NCI-H1417 (cell line): ENCODE measurements at regions not wholly inside any gene's neighbourhood (a gene's known extent, or its start where the extent isn't known, plus 50 kb on each side); places are given as distances from the start of the nearest gene placed in this dataset.

ENCODE experiments used
- DNase-seq, 3 experiments: peaks; one replicate each; lab custom pipeline; 2025; lab: John Stamatoyannopoulos, UW

GRCh38 chr14:49999146-49999761 is 106.4 kb downstream of the ARF6 start:
- DNase-seq, result no peak

- DNase-seq, result no peak
Measured at GRCh38 chr14:49999826-50000379, 107.0 kb downstream of the ARF6 start.

GRCh38 chr14:50000380-50001150 is 107.7 kb downstream of the ARF6 start:
- peak in 2 of 3 experiments; percentile 40 to 81 for DNase-seq

DNA sequence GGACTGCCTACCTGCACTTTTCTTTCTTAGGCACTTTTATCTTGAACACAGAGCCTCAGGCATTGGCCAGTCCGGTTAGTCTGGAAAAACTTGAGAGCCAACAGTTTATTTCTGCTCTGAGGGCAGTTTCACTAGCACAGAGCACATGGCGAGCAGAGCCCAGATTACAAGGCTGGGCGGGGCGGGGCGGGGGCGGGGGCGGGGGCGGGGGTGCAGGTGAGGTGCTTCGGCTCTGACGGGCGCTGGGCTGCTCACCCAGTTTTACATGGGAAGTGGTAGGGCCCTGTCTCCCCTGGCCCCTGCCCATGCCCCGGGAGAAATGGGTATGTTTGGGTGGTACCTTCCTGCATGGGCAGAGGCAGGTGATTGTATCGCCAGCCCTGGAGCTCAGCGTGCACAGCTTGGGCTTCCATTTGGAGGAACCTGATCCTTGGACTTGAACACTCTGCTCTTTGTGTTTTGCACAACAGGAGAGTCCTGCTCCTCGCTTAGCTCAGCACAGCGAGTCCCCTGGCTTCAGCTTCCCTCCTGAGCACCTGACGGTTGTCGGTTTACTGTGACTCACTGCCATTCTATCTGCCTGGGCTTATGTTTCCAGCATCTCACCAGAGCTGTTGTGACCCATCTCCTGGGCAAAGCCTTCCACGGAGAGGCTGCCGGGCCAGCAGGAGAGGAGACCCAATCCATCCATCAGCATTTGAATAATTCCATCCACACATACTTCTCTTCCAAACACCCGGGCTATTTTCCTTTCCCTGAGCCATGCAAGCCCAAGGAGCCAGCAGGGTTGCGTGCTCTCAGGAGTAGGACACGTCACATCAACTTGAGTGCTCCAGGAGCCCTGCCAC is 108.5 kb downstream of the ARF6 start:
- peak; percentile 39 to 66 (median 55) for DNase-seq

DNA sequence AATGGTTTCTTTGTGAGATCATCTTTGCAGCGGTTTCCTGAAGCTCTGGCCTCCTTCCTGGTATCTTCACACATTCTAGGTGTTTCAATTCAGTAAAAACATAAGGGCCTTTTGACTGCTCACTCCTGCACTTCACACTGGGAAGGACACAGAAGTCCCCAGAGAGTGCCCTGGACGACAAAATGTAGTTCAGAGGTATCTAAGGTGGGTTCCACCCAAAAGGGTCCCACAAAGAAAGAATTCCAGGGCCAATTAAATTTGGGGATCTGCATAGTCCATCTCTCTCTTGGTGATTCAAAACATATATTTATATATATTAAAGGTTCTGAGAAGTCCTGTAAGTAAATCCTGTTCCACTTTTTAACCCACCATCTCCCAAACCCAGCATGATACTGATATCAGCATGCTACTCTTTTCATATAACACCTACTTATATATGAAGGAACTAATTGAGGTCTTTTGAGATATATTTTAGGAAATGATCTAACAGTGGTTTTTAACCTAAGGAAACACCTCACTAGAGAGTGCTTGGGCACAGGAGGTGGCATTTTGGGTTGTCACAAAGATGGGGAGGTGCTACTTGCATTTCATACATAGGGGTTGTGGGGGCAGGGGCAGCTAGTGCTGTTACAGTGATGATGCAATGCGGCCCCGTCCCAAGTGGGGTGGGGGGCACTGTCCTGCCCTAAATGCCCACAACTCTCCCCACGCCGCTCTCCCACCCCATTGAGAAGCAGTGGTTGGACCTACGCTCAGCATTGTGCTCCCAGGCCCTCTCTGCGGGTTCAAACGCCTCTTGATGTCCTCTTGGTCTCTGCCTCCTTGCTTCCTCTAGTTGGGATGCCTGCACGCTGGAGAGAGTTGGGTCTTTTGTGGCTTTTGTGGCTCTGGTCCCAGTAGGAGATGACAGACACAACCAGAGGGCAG is 109.4 kb downstream of the ARF6 start:
- DNase-seq, result peak in 1 of 3 experiments; percentile 66

DNA sequence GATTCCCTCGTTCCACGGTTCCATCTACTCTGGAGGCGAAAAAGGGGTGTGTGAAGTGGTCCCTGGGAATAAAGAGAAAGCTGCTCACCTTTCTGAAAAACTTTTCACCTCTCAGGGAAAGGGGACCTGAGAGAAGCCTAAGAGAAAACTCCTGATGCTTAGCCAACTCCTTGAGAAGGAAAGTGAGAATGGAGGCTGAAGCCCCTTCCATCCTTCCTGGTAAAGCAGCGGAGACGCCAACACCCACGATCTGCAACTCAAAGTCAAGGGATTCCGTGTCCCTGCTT is 110.0 kb downstream of the ARF6 start:
- DNase-seq, result no peak

GRCh38 chr14:50003213-50004021 is 110.5 kb downstream of the ARF6 start:
- DNase-seq, result peak; percentile 60 to 89 (median 88)

GRCh38 chr14:50006141-50006540 is 110.2 kb downstream of the VCPKMT start:
- no peak for DNase-seq

DNA sequence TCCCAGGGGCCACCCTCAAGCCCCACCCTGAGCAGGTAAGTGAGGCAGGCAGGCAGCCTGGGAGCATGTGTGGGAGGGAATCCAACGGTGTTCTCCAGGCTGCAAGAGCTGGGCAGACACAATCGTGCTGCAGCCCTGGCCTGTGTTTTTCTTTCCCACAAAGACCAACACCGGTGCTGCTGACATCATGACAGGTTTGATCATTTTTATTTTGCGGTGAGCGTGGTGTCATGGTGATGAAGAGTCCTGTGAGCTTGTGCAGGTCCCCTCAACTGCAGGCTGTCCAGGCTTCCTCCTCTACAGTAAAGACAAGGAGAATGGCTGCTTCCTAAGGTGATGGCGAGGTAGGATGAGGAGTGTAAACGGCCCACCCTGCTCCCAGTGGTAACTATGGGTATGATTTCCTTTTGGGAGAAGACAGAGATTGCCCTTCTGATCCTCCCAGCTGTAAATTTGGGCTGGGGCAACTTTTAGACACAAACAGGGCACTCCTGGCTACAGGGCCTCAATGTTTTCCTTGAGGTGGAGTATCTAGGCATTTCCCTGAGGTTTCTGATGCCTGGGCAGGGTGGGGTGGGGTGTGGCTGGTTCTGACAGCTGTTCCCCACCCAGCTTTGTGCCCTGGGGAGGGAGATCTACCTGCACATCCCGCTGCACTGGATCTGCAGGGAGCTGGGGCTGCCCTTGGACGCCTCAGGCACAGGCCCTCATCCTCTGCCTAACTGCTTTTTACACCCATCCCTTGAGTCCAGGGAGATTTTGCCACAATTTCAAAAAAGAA is 109.1 kb downstream of the VCPKMT start:
- no peak for DNase-seq

DNA sequence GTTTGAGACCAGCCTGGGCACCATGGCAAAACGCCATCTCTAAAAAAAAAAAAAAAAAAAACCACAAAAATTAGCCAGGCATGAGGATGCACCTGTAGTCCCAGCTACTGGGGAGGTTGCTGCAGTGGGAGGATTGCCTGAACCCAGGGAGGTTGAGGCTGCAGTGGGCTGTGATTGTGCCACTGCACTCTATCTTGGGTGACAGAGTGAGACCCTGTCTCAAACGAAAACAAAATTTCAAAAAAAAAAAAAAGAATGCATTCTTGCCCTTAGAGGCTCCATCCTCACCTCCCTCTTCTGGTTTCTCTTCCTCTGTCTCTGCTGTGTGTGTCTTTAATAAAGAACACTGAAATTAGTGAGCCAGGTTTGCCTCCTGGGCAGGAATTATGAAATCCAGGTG is 107.8 kb downstream of the VCPKMT start:
- DNase-seq, result no peak

DNA sequence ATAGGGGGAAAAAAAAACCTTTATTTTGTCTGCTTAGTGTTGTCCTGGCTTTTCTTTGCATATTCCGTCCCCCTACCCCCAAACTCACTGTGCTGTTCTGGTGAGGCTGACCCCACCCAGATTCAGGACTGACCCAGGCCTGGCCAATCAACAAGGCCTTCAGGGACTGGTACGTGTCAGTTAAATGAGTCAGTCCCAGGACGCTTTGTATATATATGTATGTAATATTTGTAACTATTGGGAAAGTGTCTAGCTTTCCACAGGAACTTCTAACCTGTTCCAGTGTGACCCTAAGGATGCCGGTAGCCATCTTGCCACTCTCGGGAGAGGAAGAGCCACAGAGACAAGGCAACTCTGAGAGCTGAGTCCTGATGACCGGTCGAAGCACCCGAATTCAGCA is 107.4 kb downstream of the VCPKMT start:
- DNase-seq, result no peak

DNA sequence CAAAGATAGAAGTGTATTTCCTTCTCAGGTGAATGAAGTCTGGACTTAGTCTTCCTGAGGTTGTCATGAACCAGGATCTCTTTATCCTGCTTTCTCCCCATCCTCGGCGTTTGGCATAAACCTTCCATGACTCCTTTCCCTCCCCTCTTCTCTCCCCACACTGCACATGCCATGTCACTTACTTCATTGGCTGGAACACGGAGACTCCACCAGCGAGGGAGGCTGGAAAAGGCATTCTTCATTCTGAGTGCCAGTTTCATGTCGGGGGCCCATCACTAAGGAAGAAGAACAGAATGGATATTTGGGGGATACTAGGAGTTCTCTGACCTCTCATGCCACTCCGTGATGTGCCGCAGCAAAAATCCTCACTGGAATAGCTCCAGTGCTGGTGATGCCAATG is 105.6 kb downstream of the VCPKMT start:
- DNase-seq, result no peak

DNA sequence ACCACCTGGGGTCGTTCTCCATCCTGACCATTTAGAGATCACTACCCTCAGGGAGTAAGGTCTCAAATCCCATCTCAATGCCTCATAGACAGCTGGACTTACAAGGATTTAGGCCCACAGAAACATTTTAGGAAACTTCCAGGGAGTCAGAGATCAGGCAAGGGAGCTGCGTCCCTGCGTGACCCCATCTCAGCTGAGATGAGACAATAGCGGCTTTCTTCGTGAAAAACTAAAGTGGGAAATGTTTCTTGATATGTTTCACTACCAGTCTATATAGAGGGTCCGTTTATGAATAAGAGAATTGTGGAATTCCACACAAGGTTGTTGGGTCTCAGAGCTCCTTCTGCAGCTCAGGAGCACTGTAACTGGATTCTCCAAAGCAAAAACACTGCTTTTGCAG is 105.1 kb downstream of the VCPKMT start:
- DNase-seq, result no peak

DNA sequence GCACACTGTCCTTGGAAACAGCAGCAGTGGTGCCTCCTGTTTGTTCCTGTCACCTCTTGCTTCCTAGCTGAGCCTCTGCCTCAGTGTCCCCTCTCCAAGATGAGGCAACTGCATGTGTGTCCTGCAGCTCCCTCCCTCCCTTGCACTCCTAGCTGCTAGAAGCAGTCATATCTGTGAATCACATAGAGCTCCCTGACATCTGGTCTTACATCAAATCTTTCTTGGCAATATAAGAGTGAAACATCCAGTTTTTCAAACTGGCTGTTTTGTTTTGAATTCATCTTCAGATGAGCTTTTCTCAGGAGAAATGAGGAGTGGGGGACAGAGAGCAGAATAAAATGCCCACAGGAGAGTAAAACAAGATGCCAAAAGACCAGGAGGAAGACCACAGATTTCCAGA is 103.7 kb downstream of the VCPKMT start:
- DNase-seq, result no peak

- DNase-seq, result no peak
Measured at GRCh38 chr14:50013198-50013918, 103.0 kb downstream of the VCPKMT start.

DNA sequence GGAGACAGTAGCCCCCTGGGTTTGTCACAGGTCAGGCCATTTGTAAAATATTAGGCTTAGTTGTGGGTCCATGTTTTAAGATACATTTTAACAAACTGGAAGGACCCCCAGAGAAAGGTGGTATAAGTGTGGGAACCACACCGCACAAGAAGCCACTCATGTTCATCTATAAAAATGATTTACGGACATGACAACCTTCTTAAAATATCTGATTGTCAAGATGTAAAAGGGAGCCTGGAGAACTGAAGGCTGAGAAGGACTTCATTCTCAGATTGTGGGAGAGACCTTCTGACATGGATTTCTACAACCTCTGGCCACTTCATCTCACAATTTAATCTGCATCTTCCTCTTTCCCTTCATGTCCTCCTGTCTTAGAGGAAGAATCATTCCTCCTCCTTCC is 102.4 kb downstream of the VCPKMT start:
- DNase-seq, result no peak

DNA sequence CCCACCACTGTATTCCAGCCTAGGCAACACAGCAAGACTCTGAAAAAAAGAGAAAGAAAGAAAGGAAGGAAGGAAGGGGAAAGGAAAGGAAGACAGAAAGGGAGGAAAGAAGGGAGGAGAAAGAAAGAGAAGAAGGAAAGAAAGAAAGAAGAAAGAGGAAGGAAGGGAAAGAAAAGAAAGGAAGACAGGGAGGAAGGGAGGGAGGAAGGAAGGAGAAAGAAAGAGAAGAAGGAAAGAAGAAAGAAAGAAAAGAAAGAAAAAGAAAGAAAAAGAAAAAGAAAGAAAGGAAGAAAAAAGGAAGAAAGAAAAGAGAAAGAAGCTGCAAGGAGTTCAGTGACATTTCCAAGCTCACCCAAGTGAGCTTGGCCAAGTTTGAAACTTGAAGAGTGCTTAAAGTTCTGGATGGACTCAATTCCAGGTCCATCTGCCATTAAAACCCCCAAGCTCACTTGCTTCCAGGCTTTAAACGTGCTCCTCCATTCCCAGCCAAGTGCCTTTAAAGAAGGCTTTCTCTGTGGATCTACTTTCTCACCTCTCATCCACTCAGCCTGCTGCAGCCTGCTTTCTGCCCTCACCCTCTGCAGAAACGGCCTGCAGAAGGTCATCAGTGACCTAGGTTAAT is 101.5 kb downstream of the VCPKMT start:
- DNase-seq, result no peak

GRCh38 chr14:50015716-50016115 is 100.7 kb downstream of the VCPKMT start:
- no peak for DNase-seq
